ENCODE measurements at regions not wholly inside any gene's neighbourhood (a gene's known extent, or its start where the extent isn't known, plus 50 kb on each side); places are given as distances from the start of the nearest gene placed in this dataset.

DNA sequence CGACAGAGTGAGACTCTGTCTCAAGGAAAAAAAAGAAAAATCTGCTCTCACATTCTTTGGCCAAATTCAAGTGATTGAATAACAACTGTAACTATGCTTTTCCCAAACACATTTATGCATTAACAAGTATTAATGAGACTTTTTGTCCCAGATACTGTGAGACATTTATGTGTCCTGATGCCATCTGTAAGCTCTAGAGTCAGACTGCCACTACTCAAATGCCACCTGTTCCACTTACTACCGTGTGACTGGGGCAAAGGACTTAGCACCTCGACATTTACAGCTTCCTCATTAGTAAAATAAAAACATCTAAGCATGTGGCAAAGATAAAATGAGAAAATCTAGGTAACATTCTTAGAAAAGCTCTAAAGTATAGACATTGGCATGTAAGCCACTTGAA lies 178.1 kb upstream of the MARCKS start (continued):
- TF ChIP-seq, protein P1, sequence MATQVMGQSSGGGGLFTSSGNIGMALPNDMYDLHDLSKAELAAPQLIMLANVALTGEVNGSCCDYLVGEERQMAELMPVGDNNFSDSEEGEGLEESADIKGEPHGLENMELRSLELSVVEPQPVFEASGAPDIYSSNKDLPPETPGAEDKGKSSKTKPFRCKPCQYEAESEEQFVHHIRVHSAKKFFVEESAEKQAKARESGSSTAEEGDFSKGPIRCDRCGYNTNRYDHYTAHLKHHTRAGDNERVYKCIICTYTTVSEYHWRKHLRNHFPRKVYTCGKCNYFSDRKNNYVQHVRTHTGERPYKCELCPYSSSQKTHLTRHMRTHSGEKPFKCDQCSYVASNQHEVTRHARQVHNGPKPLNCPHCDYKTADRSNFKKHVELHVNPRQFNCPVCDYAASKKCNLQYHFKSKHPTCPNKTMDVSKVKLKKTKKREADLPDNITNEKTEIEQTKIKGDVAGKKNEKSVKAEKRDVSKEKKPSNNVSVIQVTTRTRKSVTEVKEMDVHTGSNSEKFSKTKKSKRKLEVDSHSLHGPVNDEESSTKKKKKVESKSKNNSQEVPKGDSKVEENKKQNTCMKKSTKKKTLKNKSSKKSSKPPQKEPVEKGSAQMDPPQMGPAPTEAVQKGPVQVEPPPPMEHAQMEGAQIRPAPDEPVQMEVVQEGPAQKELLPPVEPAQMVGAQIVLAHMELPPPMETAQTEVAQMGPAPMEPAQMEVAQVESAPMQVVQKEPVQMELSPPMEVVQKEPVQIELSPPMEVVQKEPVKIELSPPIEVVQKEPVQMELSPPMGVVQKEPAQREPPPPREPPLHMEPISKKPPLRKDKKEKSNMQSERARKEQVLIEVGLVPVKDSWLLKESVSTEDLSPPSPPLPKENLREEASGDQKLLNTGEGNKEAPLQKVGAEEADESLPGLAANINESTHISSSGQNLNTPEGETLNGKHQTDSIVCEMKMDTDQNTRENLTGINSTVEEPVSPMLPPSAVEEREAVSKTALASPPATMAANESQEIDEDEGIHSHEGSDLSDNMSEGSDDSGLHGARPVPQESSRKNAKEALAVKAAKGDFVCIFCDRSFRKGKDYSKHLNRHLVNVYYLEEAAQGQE (IDR thresholded peaks at IDR 0.05), result no peak
- TF ChIP-seq USF2 (IDR thresholded peaks at IDR 0.05) (no peak), HDAC2 (IDR thresholded peaks at IDR 0.05) (no peak)
- TF ChIP-seq, protein P2, sequence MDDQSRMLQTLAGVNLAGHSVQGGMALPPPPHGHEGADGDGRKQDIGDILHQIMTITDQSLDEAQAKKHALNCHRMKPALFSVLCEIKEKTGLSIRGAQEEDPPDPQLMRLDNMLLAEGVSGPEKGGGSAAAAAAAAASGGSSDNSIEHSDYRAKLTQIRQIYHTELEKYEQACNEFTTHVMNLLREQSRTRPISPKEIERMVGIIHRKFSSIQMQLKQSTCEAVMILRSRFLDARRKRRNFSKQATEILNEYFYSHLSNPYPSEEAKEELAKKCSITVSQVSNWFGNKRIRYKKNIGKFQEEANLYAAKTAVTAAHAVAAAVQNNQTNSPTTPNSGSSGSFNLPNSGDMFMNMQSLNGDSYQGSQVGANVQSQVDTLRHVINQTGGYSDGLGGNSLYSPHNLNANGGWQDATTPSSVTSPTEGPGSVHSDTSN (IDR thresholded peaks at IDR 0.05), result no peak

DNA sequence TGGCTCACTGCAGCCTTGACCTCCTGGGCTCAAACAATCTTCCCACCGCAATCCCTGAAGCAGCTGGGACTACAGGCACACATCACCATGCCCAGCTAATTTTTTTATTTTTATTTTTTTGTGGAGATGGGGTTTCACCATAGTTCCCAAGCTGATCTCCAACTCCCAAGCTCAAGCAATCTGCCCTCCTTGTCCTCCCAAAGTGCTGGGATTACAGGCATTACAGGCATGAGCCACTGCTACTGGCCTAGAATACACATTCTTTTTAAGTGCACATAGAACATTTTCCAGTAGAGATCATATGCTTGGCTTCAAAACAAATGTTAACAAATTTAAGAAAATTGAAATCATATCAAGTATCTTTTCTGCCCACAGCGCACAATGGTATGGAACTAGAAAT lies 176.8 kb upstream of the MARCKS start:
- 85% methylated on average over 2 of the region's 2 CpGs for WGBS (ENCODE audit: missing lambda C conversion rate)
- TF ChIP-seq ELK1 (IDR thresholded peaks at IDR 0.05; ENCODE audit: low read depth, low read length), result no peak
- TF ChIP-seq, protein P2 (IDR thresholded peaks at IDR 0.05), result no peak
- no peak for TF ChIP-seq HOXB5 (CRISPR knock-in tag; IDR thresholded peaks at IDR 0.05)
- TF ChIP-seq JUNB (IDR thresholded peaks at IDR 0.05), result no peak
- TF ChIP-seq RFX5 (IDR thresholded peaks at IDR 0.05), result no peak
- TF ChIP-seq PHF8 (IDR thresholded peaks at IDR 0.05; ENCODE audit: borderline replicate concordance, low read depth), result no peak
- TF ChIP-seq BHLHE40 (IDR thresholded peaks at IDR 0.05; ENCODE audit: low read depth, low read length), result no peak
- no peak for TF ChIP-seq GATA3 (IDR thresholded peaks at IDR 0.05; ENCODE audit: borderline replicate concordance)
- no peak overlapping the region for H3K4me3 ChIP-seq
- no peaks in the 10 kb centered on the region for H3K4me1 ChIP-seq
- ChIA-PET POLR2A (no interaction called here), CTCF (no interaction called here)
- FAIRE-seq (no peak), ATAC-seq (no peak), DNase-seq (ENCODE audit: low read depth in 1 of 2, low spot score in 1 of 2) (no peak)
- no peaks in the 10 kb centered on the region for H3K9me3 ChIP-seq
- no peak overlapping the region for H3K4me2 ChIP-seq
- H3K27ac ChIP-seq, result no peak overlapping the region

DNA sequence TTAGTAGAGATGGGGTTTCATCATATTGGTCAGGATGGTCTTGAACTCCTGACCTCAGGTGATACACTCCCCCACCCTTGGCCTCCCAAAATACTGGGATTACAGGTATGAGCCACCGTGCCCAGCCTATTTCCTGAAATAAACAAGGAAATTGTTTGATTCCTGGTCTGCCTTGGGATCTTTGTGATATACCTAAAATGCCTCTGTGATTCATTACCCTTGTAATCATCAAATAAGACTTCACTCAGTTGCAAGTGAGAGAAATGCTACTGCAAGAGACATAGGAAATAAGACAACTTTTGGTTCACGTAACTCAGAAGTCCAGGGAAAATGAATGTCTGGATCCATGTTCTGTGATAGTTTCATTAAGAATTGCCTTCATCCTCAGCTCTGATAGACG lies 173.2 kb upstream of the MARCKS start:
- H3K4me1 ChIP-seq, result peaks cover 4% of the 10 kb centered on the region; the same call in 1 of the 3 replicates
- ChIA-PET CTCF (no interaction called here), POLR2A (no interaction called here)
- no peaks in the 10 kb centered on the region for H3K9me3 ChIP-seq
- no peak overlapping the region for H3K4me2 ChIP-seq
- WGBS (ENCODE audit: missing lambda C conversion rate), result 87% methylated on average over 3 of the region's 3 CpGs
- FAIRE-seq (no peak), DNase-seq (ENCODE audit: low read depth in 1 of 2, low spot score in 1 of 2) (no peak), ATAC-seq (no peak)
- no peak overlapping the region for H3K27ac ChIP-seq
- no peak overlapping the region for H3K4me3 ChIP-seq
- TF ChIP-seq, protein P1 (IDR thresholded peaks at IDR 0.05), result no peak
- no peak for TF ChIP-seq CHD4 (IDR thresholded peaks at IDR 0.05; ENCODE audit: borderline replicate concordance)
- TF ChIP-seq TP53 (CRISPR knock-in tag; IDR thresholded peaks at IDR 0.05), result no peak
- TF ChIP-seq, protein P2 (IDR thresholded peaks at IDR 0.05), result no peak
- TF ChIP-seq FOSB (CRISPR knock-in tag; IDR thresholded peaks at IDR 0.05), result no peak
- TF ChIP-seq EP300 (IDR thresholded peaks at IDR 0.05), result no peak

All from A549 (cell line).